Hematopoietic multipotent progenitor cell (in vitro differentiated cells): ENCODE measurements at regions not wholly inside any gene's neighbourhood (a gene's known extent, or its start where the extent isn't known, plus 50 kb on each side); places are given as distances from the start of the nearest gene placed in this dataset.
A peak's percentile ranks its signal among the peaks of the same experiment; 100 is the strongest.
"Not testable (repeated sequence)": the region's sequence is repeated elsewhere in the genome, so short reads cannot be mapped to it uniquely, and the experiment has no call there.

Experiments used
- DNase-seq, 3 donors: peaks; one replicate each; pipeline ENCODE4 v3.0.0-alpha.2; 2011 to 2015; ENCODE audit warnings: low read depth in 2 of 3, low spot score in 2 of 3

GRCh38 chrX:96486687-96487086 is 198.0 kb upstream of the DIAPH2 start:
- not testable (repeated sequence) for DNase-seq

- DNase-seq = no peak
Observed at GRCh38 chrX:96502507-96502906, 182.1 kb upstream of the DIAPH2 start.

- DNase-seq = not testable (repeated sequence)
Observed at GRCh38 chrX:96529386-96529785, 155.3 kb upstream of the DIAPH2 start.

- DNase-seq = no peak
Observed at GRCh38 chrX:96538104-96538725, 146.4 kb upstream of the DIAPH2 start.

- DNase-seq = peak in 2 of 3 donors; percentile 48 to 57
Observed at GRCh38 chrX:96540111-96540631, 144.5 kb upstream of the DIAPH2 start.

- not testable (repeated sequence) for DNase-seq
Observed at GRCh38 chrX:96546281-96546680, 138.4 kb upstream of the DIAPH2 start.

- DNase-seq = no peak
Observed at GRCh38 chrX:96551322-96551872, 133.2 kb upstream of the DIAPH2 start.

GRCh38 chrX:96556886-96557285 is 127.8 kb upstream of the DIAPH2 start:
- no peak for DNase-seq

- DNase-seq = not testable (repeated sequence)
Observed at GRCh38 chrX:96561129-96561528, 123.5 kb upstream of the DIAPH2 start.

GRCh38 chrX:96563646-96564045 is 121.0 kb upstream of the DIAPH2 start:
- no peak for DNase-seq

- DNase-seq = no peak
Observed at GRCh38 chrX:96564595-96564994, 120.0 kb upstream of the DIAPH2 start.

- DNase-seq = no peak
Observed at GRCh38 chrX:96566878-96567277, 117.8 kb upstream of the DIAPH2 start.

- no peak for DNase-seq
Observed at GRCh38 chrX:96568071-96568470, 116.6 kb upstream of the DIAPH2 start.

- DNase-seq = no peak
Observed at GRCh38 chrX:96569034-96569433, 115.6 kb upstream of the DIAPH2 start.

- DNase-seq = no peak
Observed at GRCh38 chrX:96575011-96575410, 109.6 kb upstream of the DIAPH2 start.

GRCh38 chrX:96576368-96576767 is 108.3 kb upstream of the DIAPH2 start:
- DNase-seq = no peak

GRCh38 chrX:96578781-96579180 is 105.9 kb upstream of the DIAPH2 start:
- no peak for DNase-seq

GRCh38 chrX:96579252-96579651 is 105.4 kb upstream of the DIAPH2 start:
- DNase-seq = no peak

- no peak for DNase-seq
Observed at GRCh38 chrX:96590403-96590802, 94.2 kb upstream of the DIAPH2 start.

GRCh38 chrX:96591421-96591820 is 93.2 kb upstream of the DIAPH2 start:
- no peak for DNase-seq

GRCh38 chrX:96597847-96598246 is 86.8 kb upstream of the DIAPH2 start:
- DNase-seq = not testable (repeated sequence)

- DNase-seq = no peak
Observed at GRCh38 chrX:96611619-96612362, 72.9 kb upstream of the DIAPH2 start.
